SK-N-SH (cell line): ENCODE measurements at regions not wholly inside any gene's neighbourhood (a gene's known extent, or its start where the extent isn't known, plus 50 kb on each side); places are given as distances from the start of the nearest gene placed in this dataset.

ENCODE experiments used
- CTCF ChIP-seq: fragments of 200-600 bp; sonication (generic); IDR thresholded peaks from 2 replicates; pipeline ENCODE4 v1.6.1; 2017; ENCODE audit warnings: antibody characterized with exemption, mild to moderate bottlenecking, moderate library complexity
- EP300 ChIP-seq, 2 experiments: IDR thresholded peaks; 2 replicates each; pipeline versions ENCODE4 v1.4.0 to v1.6.1; 2012; ENCODE audit warnings: borderline replicate concordance in 1 of 2, low read depth in 1 of 2, low read length in 1 of 2
- GABPA ChIP-seq: IDR thresholded peaks from 2 replicates; pipeline ENCODE4 v1.4.0; 2012; ENCODE audit warnings: low read depth, mild to moderate bottlenecking
- GATA2 ChIP-seq: sonication (generic); formaldehyde crosslinking; IDR thresholded peaks from 2 replicates; pipeline ENCODE4 v1.5.0; 2020; ENCODE audit warnings: mild to moderate bottlenecking, missing genetic modification reagents
- POLR2AphosphoS5 ChIP-seq: IDR thresholded peaks from 2 replicates; pipeline ENCODE4 v1.6.1; 2012; ENCODE audit warnings: low read depth, low read length
- RAD21 ChIP-seq: IDR thresholded peaks from 2 replicates; pipeline ENCODE4 v1.6.1; 2012; ENCODE audit warnings: mild to moderate bottlenecking, low read length
- REST ChIP-seq: IDR thresholded peaks from 2 replicates; pipeline ENCODE4 v1.6.1; 2012; ENCODE audit warnings: mild to moderate bottlenecking, low read depth, low read length, moderate library complexity
- TAF1 ChIP-seq: IDR thresholded peaks from 2 replicates; pipeline ENCODE4 v1.6.1; 2012; ENCODE audit warnings: low read depth, mild to moderate bottlenecking, low read length, moderate library complexity, borderline replicate concordance

- TF ChIP-seq RAD21: no peak
- TF ChIP-seq CTCF: no peak
- TF ChIP-seq TAF1: no peak
- no peak for TF ChIP-seq REST
- no peak for TF ChIP-seq GATA2
- no peak for TF ChIP-seq EP300 (IDR thresholded peaks at IDR 0.05; ENCODE audit: borderline replicate concordance in 1 of 2, low read depth in 1 of 2, low read length in 1 of 2)
- no peak for TF ChIP-seq GABPA
- TF ChIP-seq POLR2AphosphoS5: no peak
These were observed 1985.1 kb upstream of the CELF4 start for GRCh38 chr18:39550701-39551100.
